GM19035 (cell line): ENCODE measurements at regions not wholly inside any gene's neighbourhood (a gene's known extent, or its start where the extent isn't known, plus 50 kb on each side); places are given as distances from the start of the nearest gene placed in this dataset.
"Not testable (repeated sequence)": the region's sequence is repeated elsewhere in the genome, so short reads cannot be mapped to it uniquely, and the experiment has no call there.

ENCODE experiments used
- ATAC-seq: cut with Tn5 transposase; IDR thresholded peaks from one replicate; pipeline ENCODE4 v1.9.1; 2021; ENCODE audit not compliant: unreplicated experiment

DNA sequence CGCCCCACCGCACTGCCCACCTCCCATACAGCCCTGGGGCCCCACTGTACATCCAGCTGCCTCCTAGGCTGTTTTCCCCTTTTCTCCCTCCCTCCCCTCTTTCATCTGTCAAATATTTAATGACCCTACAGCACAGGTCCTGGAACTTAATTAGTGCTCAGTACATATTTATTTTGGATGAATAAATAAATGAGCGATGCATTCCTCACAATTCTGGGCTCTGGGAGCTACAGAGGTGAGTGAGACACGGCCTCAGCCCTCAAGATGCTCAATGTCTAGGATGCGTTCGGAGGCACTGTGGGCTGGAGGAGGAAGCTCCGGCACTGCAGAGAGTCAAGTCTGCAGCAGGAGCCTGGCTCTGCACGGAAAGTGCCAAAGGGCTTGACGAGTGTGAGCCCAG is 175.0 kb downstream of the FAM43A start:
- no peak for ATAC-seq

DNA sequence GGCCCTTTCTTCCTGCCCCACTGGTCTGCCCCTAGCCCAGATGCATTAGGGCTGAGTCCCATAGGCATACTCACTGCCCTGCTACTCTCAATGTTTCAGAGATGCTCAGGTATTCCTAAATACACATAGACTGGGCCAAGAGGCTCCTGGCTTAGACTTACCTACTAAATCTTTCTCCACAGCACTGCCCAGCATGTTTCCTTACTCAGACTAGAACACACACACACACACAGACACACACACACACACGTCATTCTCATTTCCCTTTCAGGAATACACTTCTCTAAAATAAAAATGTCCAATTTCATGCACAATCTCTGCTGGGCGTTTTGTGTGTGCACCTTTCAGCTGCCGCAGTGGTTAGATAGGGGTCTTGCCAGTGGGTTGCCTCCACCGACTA is 175.7 kb downstream of the FAM43A start:
- ATAC-seq, result no peak

DNA sequence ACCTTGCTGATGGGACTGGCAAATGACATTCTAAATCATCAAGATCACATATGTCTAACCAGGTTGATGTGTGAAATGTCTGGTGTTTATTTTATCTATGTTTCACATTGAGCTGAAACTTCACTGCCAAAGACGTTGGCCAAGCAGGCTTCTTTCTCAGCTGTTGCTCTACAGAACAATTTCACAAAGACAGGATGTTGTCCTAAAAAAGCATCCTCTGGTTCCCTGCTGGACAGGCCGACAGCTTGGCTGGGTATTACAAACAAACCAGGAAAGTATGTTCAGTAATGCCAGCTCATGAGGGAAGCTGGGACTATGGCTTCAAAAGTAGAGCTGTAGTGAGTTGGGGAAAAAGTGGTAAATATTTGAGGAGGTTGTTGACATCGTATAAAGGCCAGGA is 179.4 kb downstream of the FAM43A start:
- ATAC-seq, result no peak

DNA sequence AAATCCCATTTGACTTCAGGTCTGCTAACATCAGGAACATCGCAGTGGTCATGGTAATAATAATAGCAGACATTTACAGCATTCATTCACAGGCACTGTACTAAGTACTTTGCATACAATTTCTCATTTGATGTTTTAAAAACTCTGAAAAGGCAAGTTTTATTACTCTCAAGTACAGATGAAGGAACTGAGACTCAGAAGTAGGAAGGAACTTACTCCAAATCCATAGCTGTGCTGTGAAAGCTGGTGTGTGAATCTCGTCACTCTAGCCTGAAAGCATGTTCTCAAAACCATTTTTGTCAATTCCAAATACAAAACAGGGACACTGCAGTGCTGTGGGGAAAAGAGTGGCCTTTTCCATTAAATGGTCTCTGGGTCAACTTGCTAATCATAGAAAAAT is 179.9 kb downstream of the FAM43A start:
- no peak for ATAC-seq

DNA sequence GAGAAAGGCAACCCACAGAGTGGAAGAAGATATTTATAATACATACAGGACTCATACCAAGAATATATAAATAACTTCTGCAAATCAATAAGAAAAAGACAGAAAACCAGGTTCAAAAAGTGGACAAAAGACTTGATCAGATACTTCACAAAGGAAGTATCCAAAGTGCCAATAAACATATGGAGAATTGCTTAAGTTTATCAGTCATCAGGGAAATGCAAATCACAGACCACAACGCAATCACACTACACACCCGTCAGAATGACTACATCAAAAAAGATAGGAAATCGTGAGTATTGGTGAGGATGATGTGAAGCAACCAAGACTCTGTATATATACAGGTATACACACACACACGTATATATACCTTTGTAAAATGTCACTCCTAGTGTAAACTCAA is 180.6 kb downstream of the FAM43A start:
- no peak for ATAC-seq

DNA sequence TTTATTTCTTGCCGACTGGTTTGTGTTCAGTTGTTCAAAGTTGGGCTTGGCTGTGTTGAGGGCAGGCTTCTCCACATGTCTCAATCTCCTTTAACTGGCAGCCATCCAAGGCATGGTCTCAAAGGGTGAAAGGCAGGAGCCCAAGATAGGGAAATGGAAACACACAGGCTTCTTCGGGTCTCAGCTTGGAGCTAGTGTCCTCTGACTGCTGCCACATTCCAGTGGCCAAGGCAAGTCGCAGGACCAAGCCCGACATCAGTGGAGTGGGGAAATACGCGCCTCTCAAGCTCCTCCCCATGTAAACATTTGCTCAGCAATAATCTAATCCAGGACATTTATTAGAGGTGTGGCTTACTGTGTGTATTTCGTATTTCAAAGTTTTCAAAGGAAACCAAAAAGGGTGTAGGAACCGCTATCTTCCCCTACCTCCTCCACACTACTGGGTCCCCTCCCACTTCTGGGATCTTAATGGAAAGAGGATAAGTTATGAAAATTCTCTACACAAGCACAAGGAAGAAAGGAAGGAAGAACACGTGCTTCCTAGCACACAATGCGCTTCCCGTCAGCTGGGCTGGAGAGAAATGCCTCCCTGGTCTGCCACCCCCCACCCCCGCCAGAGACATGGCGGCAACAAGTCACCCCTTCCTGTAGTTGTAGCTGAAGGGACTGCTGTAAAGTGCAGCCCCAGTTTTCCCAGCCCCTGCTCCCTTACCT is 181.7 kb downstream of the FAM43A start:
- ATAC-seq, result no peak

DNA sequence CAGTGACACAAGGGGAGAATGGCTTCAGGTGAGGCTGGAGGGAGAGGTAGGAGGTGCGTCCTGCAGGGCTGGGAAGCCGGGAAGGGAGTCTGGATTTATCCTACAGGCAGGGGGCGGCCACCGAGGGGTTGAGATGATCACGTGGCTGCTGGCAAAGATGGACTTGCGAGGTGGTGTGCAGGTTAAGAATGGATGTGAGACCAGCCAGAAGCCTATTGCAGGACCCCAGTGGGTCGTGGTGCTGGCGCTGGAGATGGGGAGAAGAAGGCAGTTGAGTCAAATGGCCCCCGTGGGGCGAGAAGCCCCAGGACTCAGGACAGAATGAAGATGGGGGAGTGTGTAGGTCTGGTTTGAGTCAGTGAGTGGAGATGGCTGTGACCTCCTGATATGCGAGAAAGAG is 183.1 kb downstream of the FAM43A start:
- ATAC-seq, result no peak

DNA sequence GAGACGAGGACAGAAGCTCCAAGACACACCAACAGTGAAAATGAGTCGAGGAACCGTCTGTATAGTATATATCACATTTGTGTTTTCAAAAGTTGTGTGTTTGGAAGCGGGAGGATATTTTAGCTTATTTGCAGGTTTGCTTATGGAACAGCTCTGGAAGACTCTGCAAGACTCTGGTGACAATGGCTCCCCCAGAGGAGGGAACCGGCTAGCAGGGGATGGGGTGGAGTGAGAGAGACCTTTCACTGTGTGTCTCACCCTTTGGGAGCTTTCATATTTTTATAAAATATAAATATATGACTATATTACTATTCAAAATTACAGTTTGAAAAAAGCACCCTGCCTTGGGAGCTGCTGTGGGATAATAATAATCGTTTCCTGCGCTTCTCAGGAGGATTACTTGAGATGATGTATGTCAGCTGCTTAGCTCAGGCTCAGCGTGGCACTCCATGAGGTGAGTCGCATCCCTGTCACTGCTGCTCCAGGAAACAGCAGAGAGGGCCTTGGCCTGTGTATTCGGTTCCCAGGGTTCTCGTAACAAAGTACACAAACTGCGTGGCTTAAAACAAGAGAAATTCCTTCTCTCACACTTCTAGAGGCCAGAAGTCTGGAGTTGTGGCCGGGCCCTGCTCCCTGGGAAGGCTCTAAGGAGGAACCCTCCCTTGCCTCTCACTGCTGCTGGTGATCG is 183.9 kb downstream of the FAM43A start:
- no peak for ATAC-seq

DNA sequence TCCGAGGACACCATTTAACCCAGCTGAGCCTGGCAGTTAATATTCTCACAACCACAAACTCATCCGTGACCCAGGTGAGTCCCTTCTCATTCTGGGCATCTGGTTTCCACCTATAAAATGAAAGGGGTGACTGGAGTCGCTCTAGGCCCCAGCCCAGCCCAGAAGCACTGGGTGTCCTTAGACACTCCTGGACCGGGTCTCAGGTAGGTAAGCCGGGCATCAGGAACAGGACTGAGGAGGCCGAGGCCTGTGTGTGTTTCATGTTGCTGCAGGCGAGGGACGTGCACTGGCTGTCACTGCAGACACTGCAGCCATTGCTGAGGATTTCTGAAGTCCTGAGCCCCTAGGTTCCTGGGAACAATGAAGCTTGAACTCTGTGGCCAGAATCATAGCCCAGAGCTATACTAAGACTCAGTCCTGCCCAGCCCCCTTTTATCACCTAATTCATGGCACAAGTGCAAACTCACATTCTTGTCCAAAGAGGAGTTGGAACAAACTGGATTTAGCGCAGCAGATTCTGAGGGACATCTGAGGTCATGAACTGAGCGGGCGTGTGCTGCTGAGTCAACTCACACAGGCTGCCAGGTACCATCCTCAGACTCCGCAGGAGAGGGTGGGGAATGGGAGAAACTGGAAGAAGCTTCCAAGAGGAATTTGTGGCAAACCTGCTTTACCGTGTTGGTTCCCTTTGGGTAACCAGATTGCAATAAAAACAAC is 184.9 kb downstream of the FAM43A start:
- no peak for ATAC-seq

DNA sequence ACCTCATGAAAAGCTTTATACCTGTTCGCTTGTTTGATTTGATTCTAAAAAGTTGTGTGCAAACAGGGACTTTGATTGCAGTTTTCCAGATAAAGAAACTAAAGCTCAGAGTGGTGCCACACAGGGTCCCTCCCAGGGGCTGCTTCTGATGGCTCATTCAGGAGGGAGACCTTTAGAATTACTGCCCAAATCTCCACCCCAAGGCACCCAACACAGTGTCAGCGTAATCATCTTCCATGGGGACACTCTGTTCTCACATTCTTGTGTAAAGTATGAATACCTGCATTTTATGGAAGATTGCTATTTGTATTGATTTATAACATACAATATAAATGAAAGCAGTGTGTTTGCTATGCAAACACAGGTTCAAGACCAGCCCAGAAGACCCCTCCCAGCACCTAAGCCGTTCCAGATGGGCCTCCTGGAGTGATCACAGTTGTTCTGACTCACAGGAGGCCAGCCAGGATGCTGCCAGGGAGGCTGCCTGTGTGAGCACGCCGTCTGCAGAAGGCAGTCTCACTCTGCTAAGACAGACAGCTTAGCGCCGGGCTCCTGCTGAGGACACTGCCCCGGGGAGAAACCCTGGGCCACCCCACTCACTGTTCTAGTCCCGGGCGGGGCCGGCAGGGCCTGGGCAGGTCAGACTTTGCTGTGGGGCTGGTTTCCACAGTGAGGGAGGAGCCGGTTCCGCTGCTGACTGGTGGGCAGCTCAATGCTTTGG is 185.6 kb downstream of the FAM43A start:
- ATAC-seq, result peak; percentile 55

DNA sequence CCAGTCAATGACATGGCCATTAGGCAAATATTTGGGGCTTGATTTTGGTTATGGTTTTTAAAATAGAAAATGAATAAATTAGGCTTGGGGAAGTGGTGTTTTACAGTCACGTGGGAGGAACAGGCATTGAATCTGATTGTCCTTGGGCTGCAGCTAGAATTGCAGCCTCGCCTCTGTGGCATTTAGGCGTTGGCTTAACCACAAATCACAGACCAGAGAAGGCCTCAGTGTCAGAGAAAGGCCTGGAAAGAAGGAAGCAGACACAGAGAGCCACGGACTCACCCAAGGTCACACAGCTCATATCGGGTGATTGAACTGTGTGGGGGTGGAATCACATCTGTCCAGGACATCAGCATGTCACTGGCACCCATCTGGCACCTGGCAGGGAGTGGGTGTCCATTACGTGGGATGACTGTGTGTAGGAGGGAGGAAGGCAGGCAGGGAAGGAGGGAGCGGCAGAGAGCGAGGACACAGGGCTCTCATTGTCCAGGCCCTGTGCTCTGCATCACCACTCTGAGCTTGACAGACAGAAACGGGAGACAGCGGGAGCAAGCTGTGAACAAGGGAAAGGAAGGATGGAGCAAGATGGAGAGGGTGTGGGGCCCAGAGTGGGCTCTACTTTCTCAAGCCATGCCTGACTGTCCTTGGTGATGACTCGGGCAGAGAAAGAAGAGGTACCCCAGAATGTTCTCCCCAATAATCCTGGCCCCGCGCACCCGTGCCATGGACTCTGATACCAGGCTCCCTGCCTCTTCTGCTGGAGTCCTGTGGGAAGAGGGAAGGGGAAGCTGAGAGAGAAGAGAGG is 186.4 kb downstream of the FAM43A start:
- ATAC-seq, result no peak

DNA sequence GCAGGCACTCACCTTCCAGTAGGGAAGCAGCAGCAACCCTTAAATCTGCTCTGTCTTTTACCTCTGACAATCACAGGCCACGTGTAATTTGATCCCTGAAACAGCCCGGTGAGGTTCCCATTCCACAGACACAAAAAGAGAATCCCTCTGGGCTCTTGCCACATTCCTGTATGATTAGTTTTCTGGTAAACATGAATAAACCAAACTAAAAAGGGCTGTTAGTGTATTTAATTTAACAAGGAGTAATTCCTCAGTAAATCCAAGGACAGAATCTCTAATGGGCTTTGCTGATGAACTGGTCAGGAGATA is 186.9 kb downstream of the FAM43A start:
- no peak for ATAC-seq

DNA sequence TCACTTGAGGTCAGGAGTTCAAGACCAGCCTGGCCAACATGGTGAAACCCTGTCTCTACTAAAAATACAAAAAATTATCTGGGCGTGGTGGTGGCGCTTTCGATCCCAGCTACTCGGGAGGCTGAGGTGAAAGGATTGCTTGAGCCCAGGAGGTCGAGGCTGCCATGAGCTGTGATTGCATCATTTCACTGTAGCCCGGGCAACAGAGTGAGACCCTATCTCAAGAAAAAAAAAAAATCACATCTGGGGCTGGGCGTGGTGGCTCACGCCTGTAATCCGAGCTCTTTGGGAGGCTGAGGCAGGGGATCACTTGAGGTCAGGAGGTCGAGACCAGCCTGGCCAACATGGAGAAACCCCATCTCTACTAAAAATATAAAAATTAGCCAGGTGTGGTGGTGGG is 187.8 kb downstream of the FAM43A start:
- not testable (repeated sequence) for ATAC-seq

DNA sequence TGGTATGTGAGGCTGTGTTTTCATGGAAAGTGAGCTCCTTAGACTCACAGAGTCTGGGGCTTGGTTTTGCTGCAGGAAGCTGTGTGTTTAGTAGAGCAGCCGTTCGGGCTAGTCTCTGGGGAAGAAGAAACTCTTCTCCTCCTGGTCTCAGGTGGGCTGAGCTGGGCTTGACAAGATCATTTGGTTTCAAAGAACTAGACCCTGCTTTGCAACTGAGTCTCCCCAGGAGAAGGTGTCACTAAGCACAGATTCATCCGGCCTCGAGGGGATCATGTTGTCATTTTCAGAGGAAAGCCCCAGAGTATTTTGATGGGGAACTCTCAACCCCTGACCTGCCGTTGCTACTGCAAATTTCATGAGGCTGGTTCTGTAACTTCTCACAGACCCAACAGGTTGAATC is 188.5 kb downstream of the FAM43A start:
- no peak for ATAC-seq

DNA sequence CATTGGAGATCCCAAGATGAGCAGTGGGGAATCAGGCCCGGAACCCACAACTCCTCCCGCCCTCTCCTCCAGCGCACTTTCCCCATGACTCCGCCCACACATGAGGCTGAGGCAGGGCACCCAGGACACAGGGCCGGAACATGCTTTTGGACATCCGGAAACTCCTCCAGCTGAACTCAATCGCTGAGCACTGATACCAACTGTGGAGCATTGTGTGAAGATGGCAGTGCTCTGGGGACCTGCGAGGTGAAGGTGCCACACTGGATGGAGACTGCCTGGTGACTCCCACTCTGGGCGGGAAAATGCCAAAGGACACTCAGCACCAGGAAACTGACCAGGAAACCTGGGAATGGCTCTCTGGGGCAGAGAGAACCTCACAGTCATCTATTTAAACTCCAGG is 189.1 kb downstream of the FAM43A start:
- no peak for ATAC-seq

DNA sequence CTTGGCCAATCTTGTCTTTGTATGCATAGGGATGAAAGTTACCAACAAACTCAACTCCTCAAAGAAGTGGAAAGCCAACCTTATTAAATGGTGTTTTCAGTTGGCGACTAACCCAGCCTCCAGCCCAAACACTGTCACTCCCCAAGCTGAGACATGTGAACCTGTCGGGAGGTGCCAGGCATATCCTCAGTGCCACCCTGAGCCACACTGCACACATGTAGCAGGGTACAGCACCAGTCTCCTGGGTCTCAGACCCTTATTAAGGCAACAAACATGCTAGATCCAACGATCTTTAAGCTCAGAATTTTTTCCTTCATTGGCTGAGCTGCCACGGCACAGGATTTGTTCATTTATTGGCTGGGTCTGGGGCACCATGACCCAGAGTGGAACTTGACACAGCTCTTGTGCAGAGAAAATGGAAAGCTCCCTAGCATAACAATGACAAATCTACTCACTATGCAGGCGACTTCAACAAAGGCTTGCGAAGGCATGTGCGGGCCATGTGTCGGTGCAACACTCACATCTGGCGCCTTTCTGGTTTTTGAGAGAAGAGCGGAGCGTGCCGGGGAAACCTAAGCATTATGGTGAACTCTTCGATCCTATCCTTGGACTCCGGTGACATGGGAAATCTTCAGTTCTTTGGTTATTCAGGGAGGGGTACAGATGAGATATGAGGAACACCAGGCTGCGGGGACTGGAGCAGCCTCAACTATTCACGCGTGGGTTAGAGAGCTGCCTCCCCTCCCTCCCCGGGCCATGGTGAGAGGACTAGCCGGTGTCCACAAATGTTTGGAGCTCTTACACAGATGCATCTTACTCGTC is 190.1 kb downstream of the FAM43A start:
- no peak for ATAC-seq

DNA sequence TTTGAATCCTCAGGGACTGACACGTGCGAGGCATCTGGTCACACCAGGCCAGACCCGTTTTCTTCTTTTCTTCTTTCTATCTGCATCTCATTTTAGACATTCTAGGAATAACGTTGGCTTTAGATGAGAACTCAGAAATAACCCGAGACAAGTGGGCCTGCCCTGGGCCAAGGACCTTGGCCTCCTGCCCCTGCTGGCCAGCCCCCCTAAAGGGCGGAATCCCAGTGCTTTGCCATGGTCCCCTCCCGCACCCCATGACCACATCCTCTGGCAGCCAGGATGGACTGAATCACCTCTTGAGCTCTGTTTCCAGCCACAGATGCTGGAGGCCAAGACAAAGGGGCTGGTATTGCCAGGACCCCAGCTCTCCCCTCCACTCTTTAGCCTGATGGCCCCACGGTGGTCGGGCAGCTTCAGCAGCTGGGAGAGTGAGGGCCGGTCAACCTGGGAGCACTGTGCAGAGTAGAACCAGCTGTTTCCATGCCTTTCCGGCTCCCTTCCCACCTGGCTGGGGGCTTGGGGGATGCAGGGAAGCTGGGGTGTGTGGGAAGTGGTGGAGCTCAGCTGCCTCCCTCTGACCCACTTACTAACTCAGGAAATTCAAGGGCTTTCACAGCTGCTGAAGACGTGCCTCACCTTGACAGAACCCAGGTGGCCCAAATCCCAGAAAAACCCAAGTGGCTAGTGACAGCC is 190.9 kb downstream of the FAM43A start:
- no peak for ATAC-seq

DNA sequence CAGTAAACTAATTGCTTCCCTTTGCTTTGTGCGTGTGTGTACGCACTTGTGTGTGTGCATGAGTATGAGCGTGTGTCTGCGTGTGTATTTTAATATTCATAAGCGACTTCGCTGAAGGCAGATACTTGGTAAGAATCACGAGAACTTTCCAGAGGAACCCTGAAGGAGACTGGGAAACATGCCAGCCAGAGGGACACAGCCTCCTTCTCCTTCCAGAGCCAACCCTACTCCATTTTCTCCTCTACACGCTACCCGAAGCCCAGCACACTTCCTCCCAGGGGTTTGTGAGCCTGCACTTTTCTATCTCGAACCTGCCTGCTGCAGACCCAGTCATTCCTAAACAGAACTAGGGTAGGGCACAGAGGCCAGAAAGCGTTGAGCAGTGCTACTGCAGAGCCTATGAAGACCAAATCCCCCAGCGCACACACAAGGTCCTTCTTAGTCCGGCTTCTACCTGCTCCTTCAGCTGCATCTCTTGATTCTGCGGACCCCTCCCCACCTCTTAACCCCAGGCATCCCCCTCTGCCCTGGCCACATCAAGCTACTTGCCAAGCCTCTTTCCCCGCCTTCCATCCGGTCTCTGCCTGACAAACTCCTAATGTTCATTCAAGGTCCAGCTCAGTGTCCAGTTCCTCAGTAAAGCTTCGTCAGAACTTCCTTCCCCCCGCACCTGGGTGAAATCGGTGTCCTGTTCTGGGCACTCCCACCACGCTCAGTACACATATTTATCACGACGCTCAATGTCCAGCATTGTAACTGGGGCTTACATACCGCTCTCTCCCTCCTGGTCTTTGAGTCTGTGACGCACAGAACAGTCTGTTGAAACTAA is 191.8 kb downstream of the FAM43A start:
- ATAC-seq, result no peak
